K562 (cell line): ENCODE measurements at regions not wholly inside any gene's neighbourhood (a gene's known extent, or its start where the extent isn't known, plus 50 kb on each side); places are given as distances from the start of the nearest gene placed in this dataset.
"Not testable (repeated sequence)": the region's sequence is repeated elsewhere in the genome, so short reads cannot be mapped to it uniquely, and the experiment has no call there.

Source experiments
- ATAC-seq: fragments of 200-7000 bp; cut with Tn5 transposase; 3 replicates; pipeline ENCODE4 v1.9.1; 2020; ENCODE audit warnings: moderate library complexity
- BruUV-seq: library from RNA; stranded (reverse); fragments of 400-500 nt; replicated peaks from 2 replicates; lab custom pipeline; 2021; lab: Mats Ljungman, UMichigan
- CTCF ChIA-PET: fragments of 300-600 bp; formaldehyde crosslinking; extraction: SDS; loops from one replicate; lab custom pipeline; 2021; ENCODE audit warnings: low intra/inter-chr PET ratio; lab: Yijun Ruan, JAX
- POLR2A ChIA-PET: fragments of 300-600, 350-650 bp; sonication (Branson Sonifier 250); formaldehyde crosslinking; extraction: SDS; loops from one replicate; lab custom pipeline; 2021; ENCODE audit warnings: antibody characterized with exemption, inconsistent platforms; lab: Yijun Ruan, JAX
- DNase-seq, 4 experiments: peaks; one replicate each; pipeline versions ENCODE4 v3.0.0 to v3.0.0-alpha.2; 2011 to 2018; ENCODE audit warnings: low spot score in 3 of 4, mixed read lengths in 3 of 4; ENCODE audit errors: extremely low read depth in 1 of 4
- FAIRE-seq: peaks from 2 replicates; lab custom pipeline; 2011; peaks lifted over from hg19 to GRCh38; lab: Jason Lieb, UNC
- H2AFZ ChIP-seq: 2 replicates; pipeline ENCODE4 v1.6.0; 2011; ENCODE audit warnings: low read depth, low read length, control low read depth, inconsistent platforms
- H3K27ac ChIP-seq: fragments of 200-600 bp; 3 replicates; pipeline ENCODE4 v1.8.0; 2011; ENCODE audit warnings: low read depth, mild to moderate bottlenecking, control low read depth, inconsistent platforms, low read length, moderate library complexity, mixed read lengths; ENCODE audit errors: extremely low read depth
- H3K27me3 ChIP-seq, 2 experiments: fragments of 300-600 bp in 1 of 2; 2 replicates in 1 of 2; 3 replicates in 1 of 2; pipeline versions ENCODE4 v1.6.0 to v1.8.0; 2011; ENCODE audit warnings: inconsistent platforms in 2 of 2, low read length in 2 of 2, mild to moderate bottlenecking in 1 of 2, mixed read lengths in 1 of 2, moderate library complexity in 1 of 2; ENCODE audit not compliant: control insufficient read depth in 2 of 2, insufficient read depth in 2 of 2
- H3K36me3 ChIP-seq: fragments of 300-600 bp; 3 replicates; pipeline ENCODE4 v1.8.0; 2011; ENCODE audit warnings: mild to moderate bottlenecking, low read length, inconsistent platforms; ENCODE audit not compliant: control insufficient read depth, insufficient read depth
- H3K4me1 ChIP-seq, 2 experiments: fragments of 200-600 bp in 1 of 2; replicated peaks in 1 of 2; 2 replicates in 1 of 2; 3 replicates in 1 of 2; pipeline versions ENCODE4 v1.5.1 to v1.8.0; 2011; ENCODE audit warnings: inconsistent platforms in 2 of 2, low read length in 2 of 2, mild to moderate bottlenecking in 1 of 2, mixed read lengths in 1 of 2, moderate library complexity in 1 of 2; ENCODE audit not compliant: control insufficient read depth in 2 of 2, insufficient read depth in 2 of 2
- H3K4me2 ChIP-seq: 2 replicates; pipeline ENCODE4 v1.6.1; 2011; ENCODE audit warnings: low read length, control low read depth, inconsistent platforms, mixed read lengths; ENCODE audit not compliant: insufficient read depth
- H3K4me3 ChIP-seq: fragments of 200-600 bp; sonication (generic), shearing (Covaris generic); 2 replicates; pipeline ENCODE4 v1.5.1; 2016; ENCODE audit warnings: control low read depth, inconsistent platforms
- H3K79me2 ChIP-seq: fragments of 200-600 bp; 3 replicates; pipeline ENCODE4 v1.8.0; 2011; ENCODE audit warnings: low read length, inconsistent platforms; ENCODE audit not compliant: control insufficient read depth, insufficient read depth
- H3K9ac ChIP-seq, 2 experiments: 2 replicates each; pipeline versions ENCODE4 v1.6.0 to v1.6.1; 2011; ENCODE audit warnings: low read depth in 2 of 2, low read length in 2 of 2, control low read depth in 1 of 2, inconsistent platforms in 1 of 2, mild to moderate bottlenecking in 1 of 2, mixed read lengths in 1 of 2; ENCODE audit not compliant: insufficient read depth in 1 of 2
- H3K9me1 ChIP-seq: one replicate; pipeline ENCODE4 v1.6.0; 2011; ENCODE audit warnings: inconsistent platforms, mild to moderate bottlenecking, low read length, moderate library complexity; ENCODE audit not compliant: control insufficient read depth, insufficient read depth
- H3K9me3 ChIP-seq: replicated peaks from 2 replicates; pipeline ENCODE4 v1.5.1; 2011; ENCODE audit warnings: low read depth, low read length, inconsistent platforms; ENCODE audit not compliant: control insufficient read depth, insufficient read depth
- H4K20me1 ChIP-seq: replicated peaks from 2 replicates; pipeline ENCODE4 v1.6.1; 2011; ENCODE audit warnings: low read length, inconsistent platforms, mixed read lengths; ENCODE audit not compliant: control insufficient read depth, insufficient read depth
- CHD2 ChIP-seq: IDR thresholded peaks from 2 replicates; pipeline ENCODE4 v1.6.1; 2011; ENCODE audit warnings: low read depth, low read length
- NFXL1 ChIP-seq: fragments of 450-650 bp; formaldehyde crosslinking; IDR thresholded peaks from 2 replicates; pipeline ENCODE4 v1.4.0; 2021; ENCODE audit warnings: mild to moderate bottlenecking
- SMARCE1 ChIP-seq: fragments of 450-650 bp; IDR thresholded peaks from 2 replicates; pipeline ENCODE4 v1.7.1; 2016; ENCODE audit warnings: mild to moderate bottlenecking
- ZNF121 ChIP-seq: sonication (generic); formaldehyde crosslinking; conservative IDR thresholded peaks from 2 replicates; pipeline ENCODE4 v1.8.0; 2022; ENCODE audit warnings: missing genetic modification reagents
- ZNF124 ChIP-seq: sonication (generic); formaldehyde crosslinking; IDR thresholded peaks from 2 replicates; pipeline ENCODE4 v1.8.1; 2022; ENCODE audit warnings: missing genetic modification reagents
- ZNF197 ChIP-seq: fragments of 200-800 bp; sonication (Bioruptor generic); IDR thresholded peaks from 2 replicates; pipeline ENCODE4 v1.6.1; 2016; ENCODE audit warnings: low read depth, missing genetic modification characterization, missing compliant biosample characterization
- ZNF217 ChIP-seq: sonication (generic); formaldehyde crosslinking; IDR thresholded peaks from 2 replicates; pipeline ENCODE4 v1.8.0; 2022; ENCODE audit warnings: mild to moderate bottlenecking, missing genetic modification reagents
- ZNF24 ChIP-seq: fragments of 450-650 bp; IDR thresholded peaks from 2 replicates; pipeline ENCODE4 v1.6.1; 2016
- ZNF316 ChIP-seq: fragments of 450-650 bp; IDR thresholded peaks from 2 replicates; pipeline ENCODE4 v1.6.1; 2016
- ZNF583 ChIP-seq: fragments of 250-450 bp; sonication (Bioruptor Pico); IDR thresholded peaks from 2 replicates; pipeline ENCODE4 v1.4.0; 2020
- WGBS: fragments of 100-300 bp; shearing (Covaris generic); methylation state at CpG from one replicate; pipeline ENCODE4 v1.1.6; 2016; ENCODE audit warnings: low coverage, mixed read lengths; ENCODE audit not compliant: insufficient coverage; ENCODE audit errors: missing lambda C conversion rate; 5-methylcytosine and 5-hydroxymethylcytosine counted together
- in situ Hi-C: fragments of 300-500 bp; cut with MboI; formaldehyde crosslinking; loops from 4 replicates; pipeline ENCODE4 v1.15.0; 2018; ENCODE audit warnings: inconsistent platforms, mixed read lengths
- intact Hi-C: fragments of 100-400 bp; cut with micrococcal nuclease; formaldehyde crosslinking; loops from 2 replicates; pipeline ENCODE4 v1.14.2; 2022
- TF ChIP-seq, protein P1 (sequence below): fragments of 450-650 bp; IDR thresholded peaks from 2 replicates; pipeline ENCODE4 v1.7.0; 2016; ENCODE audit warnings: borderline replicate concordance
- TF ChIP-seq, protein P2 (sequence below): fragments of 450-650 bp; formaldehyde crosslinking; IDR thresholded peaks from 2 replicates; pipeline ENCODE4 v1.4.0; 2020; ENCODE audit warnings: mild to moderate bottlenecking, moderate library complexity

DNA sequence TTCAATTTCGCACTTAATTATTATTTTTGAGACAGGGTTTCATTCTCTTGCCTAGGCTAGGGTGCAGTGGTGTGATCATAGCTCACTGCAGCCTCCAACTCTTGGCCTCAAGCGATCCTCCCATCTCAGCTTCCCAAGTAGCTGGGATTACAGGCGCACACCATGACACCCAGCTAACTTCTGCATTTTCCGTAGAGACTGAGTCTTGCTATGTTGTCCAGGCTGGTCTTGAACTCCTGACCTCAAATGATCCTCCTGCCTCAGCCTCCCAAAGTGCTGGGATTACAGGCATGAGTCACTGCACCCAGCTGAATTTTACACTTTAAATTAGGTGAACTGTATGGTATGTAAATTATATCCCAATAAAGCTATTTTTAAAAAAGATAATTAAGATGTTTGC is 90.6 kb upstream of the CASZ1 start:
- Histone ChIP-seq H4K20me1 (peaks cover 11% of the 10 kb centered on the region; the same call in 1 of the 2 replicates), H3K27me3 (peaks cover 32 to 46% of the 10 kb centered on the region in 2 experiments)
- H3K27ac ChIP-seq, H3K36me3 ChIP-seq, H3K9ac ChIP-seq, in situ Hi-C loops, DNase-seq, H3K4me1 ChIP-seq, H3K9me1 ChIP-seq, FAIRE-seq, H3K4me3 ChIP-seq, ATAC-seq, H3K4me2 ChIP-seq, CTCF ChIA-PET, H2AFZ ChIP-seq, H3K79me2 ChIP-seq, H3K9me3 ChIP-seq, BruUV-seq, intact Hi-C loops: not testable (repeated sequence)
- POLR2A ChIA-PET: interaction anchor here (1.4 kb wide), 1 partner anchor 15 kb away, joined by 3 read pairs; no protein-coding TSS in a partner anchor
- WGBS: 1% methylated on average over 4 of the region's 4 CpGs
- TF ChIP-seq ZNF121: peak; percentile 84

DNA sequence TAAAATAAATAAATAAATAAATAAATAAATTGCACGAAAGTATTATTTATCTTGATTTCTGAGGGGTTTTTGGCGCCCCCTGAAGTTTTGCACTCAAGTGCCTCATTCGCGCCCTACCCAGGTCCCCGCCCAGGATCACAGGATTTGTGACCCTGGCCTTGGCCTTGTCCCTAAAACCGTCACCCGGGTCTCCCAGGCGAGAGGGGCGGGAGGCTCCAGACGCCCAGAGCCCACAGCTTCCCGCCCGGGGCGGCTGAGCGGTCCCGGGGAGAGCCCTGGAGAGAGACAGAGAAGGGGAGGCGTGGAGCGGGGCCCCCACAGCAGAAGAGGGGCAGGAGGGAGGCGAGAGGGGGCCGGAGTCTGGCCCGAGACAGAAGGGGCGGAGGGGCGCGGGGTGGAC is 91.8 kb upstream of the CASZ1 start:
- DNase-seq (no peak), FAIRE-seq (no peak), ATAC-seq (no peak)
- ChIA-PET POLR2A (no interaction called here), CTCF (no interaction called here)
- TF ChIP-seq ZNF217 (CRISPR knock-in tag) (no peak), ZNF124 (CRISPR knock-in tag) (no peak), CHD2 (no peak), ZNF24 (no peak), NFXL1 (CRISPR knock-in tag) (no peak), ZNF197 (CRISPR knock-in tag) (no peak), ZNF316 (no peak), SMARCE1 (no peak), ZNF583 (CRISPR knock-in tag) (no peak)
- TF ChIP-seq, protein P1, sequence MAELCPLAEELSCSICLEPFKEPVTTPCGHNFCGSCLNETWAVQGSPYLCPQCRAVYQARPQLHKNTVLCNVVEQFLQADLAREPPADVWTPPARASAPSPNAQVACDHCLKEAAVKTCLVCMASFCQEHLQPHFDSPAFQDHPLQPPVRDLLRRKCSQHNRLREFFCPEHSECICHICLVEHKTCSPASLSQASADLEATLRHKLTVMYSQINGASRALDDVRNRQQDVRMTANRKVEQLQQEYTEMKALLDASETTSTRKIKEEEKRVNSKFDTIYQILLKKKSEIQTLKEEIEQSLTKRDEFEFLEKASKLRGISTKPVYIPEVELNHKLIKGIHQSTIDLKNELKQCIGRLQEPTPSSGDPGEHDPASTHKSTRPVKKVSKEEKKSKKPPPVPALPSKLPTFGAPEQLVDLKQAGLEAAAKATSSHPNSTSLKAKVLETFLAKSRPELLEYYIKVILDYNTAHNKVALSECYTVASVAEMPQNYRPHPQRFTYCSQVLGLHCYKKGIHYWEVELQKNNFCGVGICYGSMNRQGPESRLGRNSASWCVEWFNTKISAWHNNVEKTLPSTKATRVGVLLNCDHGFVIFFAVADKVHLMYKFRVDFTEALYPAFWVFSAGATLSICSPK: no peak
- TF ChIP-seq, protein P2, sequence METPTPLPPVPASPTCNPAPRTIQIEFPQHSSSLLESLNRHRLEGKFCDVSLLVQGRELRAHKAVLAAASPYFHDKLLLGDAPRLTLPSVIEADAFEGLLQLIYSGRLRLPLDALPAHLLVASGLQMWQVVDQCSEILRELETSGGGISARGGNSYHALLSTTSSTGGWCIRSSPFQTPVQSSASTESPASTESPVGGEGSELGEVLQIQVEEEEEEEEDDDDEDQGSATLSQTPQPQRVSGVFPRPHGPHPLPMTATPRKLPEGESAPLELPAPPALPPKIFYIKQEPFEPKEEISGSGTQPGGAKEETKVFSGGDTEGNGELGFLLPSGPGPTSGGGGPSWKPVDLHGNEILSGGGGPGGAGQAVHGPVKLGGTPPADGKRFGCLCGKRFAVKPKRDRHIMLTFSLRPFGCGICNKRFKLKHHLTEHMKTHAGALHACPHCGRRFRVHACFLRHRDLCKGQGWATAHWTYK (CRISPR knock-in tag): no peak
- in situ Hi-C loops (no loop called here), intact Hi-C loops (no loop called here)
- Histone ChIP-seq H3K9ac (no peak overlapping the region), H3K4me1 (peaks cover 0 to 10% of the 10 kb centered on the region in 2 experiments; a peak in 2 of 5 replicates), H3K9me1 (no peaks in the 10 kb centered on the region), H3K27ac (no peak overlapping the region), H3K4me2 (no peak overlapping the region), H3K27me3 (peaks cover 32 to 47% of the 10 kb centered on the region in 2 experiments), H4K20me1 (peaks cover 13% of the 10 kb centered on the region; the same call in 1 of the 2 replicates), H3K4me3 (no peak overlapping the region), H3K36me3 (no peaks in the 10 kb centered on the region), H3K9me3 (no peaks in the 10 kb centered on the region), H2AFZ (no peak overlapping the region), H3K79me2 (no peaks in the 10 kb centered on the region)
- WGBS: 6% methylated on average over 20 of the region's 23 CpGs
- no TSS peak for BruUV-seq
